ENCODE measurements at regions not wholly inside any gene's neighbourhood (a gene's known extent, or its start where the extent isn't known, plus 50 kb on each side); places are given as distances from the start of the nearest gene placed in this dataset.
A peak's percentile ranks its signal among the peaks of the same experiment; 100 is the strongest.

DNA sequence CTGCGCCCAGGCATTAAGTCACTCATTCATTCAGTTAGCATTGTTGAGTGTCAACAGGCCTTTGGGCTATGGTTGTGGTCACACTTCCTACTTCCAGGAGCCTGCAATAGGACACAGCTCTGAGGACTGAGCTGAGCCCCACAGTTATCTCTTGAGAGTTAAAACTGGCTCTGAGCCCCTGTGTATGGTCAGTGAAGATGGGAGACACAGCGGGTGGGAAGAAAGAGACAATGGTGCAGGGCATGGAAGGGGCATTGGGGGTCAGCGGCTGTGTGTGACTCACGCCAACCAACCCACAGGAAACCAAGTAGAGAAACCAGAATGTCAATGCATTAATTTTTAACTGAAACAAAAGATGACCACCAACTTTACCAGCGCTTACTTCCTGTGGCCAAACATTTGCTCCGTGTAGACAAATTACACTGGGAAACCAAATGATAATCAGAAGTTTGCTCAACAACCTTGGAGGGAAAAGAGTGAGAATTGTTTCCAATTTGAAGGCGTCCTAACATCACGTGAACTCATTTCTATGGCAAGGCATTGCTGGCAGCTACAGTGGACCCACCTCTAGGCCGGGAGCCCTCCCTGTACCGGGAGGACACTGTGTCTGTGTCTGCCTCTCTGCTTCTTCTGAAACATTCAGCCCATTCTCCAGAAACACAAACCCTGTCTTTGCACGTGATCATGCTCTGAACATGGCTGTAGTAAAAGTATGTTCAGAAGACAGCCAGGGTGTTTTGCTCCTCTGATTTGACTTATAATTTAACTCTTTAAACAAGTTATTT, 212.0 kb upstream of the ID2 start:
- no peak overlapping the region for H3K4me3 ChIP-seq (ENCODE audit: low read length, poor library complexity, severe bottlenecking)
- no peaks in the 10 kb centered on the region for H3K9me2 ChIP-seq (replicated peaks; ENCODE audit: low read depth, low read length)
- no peaks in the 10 kb centered on the region for H4K20me1 ChIP-seq (ENCODE audit: insufficient read depth, low read length, poor library complexity, severe bottlenecking)
- no peaks in the 10 kb centered on the region for H3K9me3 ChIP-seq (ENCODE audit: insufficient read depth, low read depth, low read length)
- no peaks in the 10 kb centered on the region for H3K79me2 ChIP-seq (ENCODE audit: insufficient read depth, low read length)
- H3F3A ChIP-seq (ENCODE audit: low read depth): no peaks in the 10 kb centered on the region
- TF ChIP-seq, protein P1, sequence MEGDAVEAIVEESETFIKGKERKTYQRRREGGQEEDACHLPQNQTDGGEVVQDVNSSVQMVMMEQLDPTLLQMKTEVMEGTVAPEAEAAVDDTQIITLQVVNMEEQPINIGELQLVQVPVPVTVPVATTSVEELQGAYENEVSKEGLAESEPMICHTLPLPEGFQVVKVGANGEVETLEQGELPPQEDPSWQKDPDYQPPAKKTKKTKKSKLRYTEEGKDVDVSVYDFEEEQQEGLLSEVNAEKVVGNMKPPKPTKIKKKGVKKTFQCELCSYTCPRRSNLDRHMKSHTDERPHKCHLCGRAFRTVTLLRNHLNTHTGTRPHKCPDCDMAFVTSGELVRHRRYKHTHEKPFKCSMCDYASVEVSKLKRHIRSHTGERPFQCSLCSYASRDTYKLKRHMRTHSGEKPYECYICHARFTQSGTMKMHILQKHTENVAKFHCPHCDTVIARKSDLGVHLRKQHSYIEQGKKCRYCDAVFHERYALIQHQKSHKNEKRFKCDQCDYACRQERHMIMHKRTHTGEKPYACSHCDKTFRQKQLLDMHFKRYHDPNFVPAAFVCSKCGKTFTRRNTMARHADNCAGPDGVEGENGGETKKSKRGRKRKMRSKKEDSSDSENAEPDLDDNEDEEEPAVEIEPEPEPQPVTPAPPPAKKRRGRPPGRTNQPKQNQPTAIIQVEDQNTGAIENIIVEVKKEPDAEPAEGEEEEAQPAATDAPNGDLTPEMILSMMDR (conservative IDR thresholded peaks at IDR 0.05; ENCODE audit: low read length): no peak
- H3K9ac ChIP-seq (ENCODE audit: low read depth, low read length, poor library complexity, severe bottlenecking): no peak overlapping the region
- H3K27me3 ChIP-seq (ENCODE audit: insufficient read depth, low read length, poor library complexity, severe bottlenecking): no peaks in the 10 kb centered on the region
- H3K4me2 ChIP-seq (ENCODE audit: low read depth, low read length, poor library complexity, severe bottlenecking): peak overlapping the region; percentile 11
- H3K4me1 ChIP-seq (ENCODE audit: insufficient read depth, low read length, poor library complexity, severe bottlenecking): peaks cover 42% of the 10 kb centered on the region
- no peak overlapping the region for H2AFZ ChIP-seq (ENCODE audit: low read length)
- no peaks in the 10 kb centered on the region for H3K36me3 ChIP-seq (ENCODE audit: insufficient read depth, low read length)

DNA sequence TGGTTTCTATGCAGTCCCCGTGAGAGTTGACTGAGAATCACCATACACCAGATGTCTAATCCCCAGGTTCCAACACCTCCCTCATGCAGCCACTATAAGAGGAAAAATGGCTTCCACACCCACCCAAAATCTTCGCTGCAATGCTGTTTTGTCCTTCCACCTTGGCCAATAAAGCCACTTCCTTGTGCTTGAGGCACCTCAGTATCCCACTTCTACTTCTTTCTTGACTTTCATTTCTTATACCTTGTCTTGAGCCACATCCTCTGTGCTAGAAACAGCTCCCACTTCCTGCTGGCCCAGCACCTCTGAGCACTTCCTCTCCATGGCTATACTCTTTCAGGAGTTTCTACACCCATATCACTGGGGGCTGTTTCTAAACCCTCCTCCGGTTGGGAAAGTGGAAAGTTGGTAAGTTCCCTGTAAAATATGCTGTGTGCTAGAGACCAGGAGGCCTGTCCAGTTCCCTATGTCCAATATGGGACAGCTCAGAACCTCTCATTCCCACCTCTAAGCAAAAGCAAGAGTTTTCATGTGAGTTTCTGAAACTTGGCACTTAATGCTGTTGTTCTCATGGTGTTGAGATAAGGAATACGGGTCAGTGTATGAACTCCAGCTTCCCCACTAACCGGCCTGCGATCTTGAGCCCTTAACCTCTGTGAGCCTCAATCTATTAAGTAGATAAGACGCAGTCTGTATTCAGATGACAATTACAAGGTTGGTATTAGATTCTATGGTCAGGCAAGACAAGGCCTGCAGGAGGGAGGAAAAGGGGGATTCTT, 209.1 kb upstream of the ID2 start:
- Histone ChIP-seq H4K20me1 (ENCODE audit: insufficient read depth, low read length, poor library complexity, severe bottlenecking) (no peaks in the 10 kb centered on the region), H3K36me3 (ENCODE audit: insufficient read depth, low read length) (no peaks in the 10 kb centered on the region), H3K27me3 (ENCODE audit: insufficient read depth, low read length, poor library complexity, severe bottlenecking) (no peaks in the 10 kb centered on the region), H3K4me1 (ENCODE audit: insufficient read depth, low read length, poor library complexity, severe bottlenecking) (peaks cover 68% of the 10 kb centered on the region), H3K9ac (ENCODE audit: low read depth, low read length, poor library complexity, severe bottlenecking) (peak overlapping the region; percentile 33), H3K9me3 (ENCODE audit: insufficient read depth, low read depth, low read length) (no peaks in the 10 kb centered on the region), H2AFZ (ENCODE audit: low read length) (peak overlapping the region; percentile 28; the same call in 1 of the 2 replicates), H3K4me2 (ENCODE audit: low read depth, low read length, poor library complexity, severe bottlenecking) (peak overlapping the region; percentile 49), H3K79me2 (ENCODE audit: insufficient read depth, low read length) (no peaks in the 10 kb centered on the region), H3K4me3 (ENCODE audit: low read length, poor library complexity, severe bottlenecking) (peak overlapping the region; percentile 12), H3F3A (ENCODE audit: low read depth) (peaks cover 6% of the 10 kb centered on the region; the same call in 1 of the 2 replicates), H3K9me2 (replicated peaks; ENCODE audit: low read depth, low read length) (no peaks in the 10 kb centered on the region)
- TF ChIP-seq EZH2phosphoT487 (IDR thresholded peaks at IDR 0.05; ENCODE audit: borderline replicate concordance): no peak
- TF ChIP-seq, protein P1 (conservative IDR thresholded peaks at IDR 0.05; ENCODE audit: low read length): no peak

DNA sequence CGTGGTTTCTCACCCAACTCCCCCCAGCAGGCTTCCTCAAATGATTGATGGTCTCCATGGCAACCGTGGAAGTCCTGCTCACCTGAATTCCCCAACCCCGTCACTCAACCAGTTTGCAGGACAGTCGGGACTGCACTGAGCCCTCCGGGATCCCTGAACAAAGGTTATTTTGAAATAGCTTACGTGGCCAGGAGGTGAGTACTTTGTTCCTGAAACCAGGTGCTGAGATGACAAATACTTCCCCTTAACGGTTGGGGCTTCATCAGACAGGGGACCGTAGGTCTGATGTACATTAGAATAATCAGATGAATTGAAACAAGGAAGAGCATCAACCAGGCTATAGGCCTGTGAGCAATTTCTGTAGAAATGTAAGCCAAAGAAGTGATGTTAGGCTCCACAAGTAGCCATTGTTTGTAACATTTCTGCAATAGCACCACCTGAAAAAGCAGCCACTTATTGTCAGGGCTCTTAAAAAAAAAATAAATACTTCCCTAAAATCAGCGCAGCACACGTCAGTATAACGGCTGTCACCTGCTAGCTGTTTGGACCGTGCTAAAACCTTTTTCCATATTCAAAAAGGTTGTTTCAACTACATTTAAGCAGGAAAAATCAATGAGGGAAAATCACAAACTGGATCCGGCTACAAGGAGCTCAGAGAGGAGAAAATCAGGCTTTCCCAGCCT, 206.4 kb upstream of the ID2 start:
- Histone ChIP-seq H3K36me3 (ENCODE audit: insufficient read depth, low read length) (no peaks in the 10 kb centered on the region), H3K9me2 (replicated peaks; ENCODE audit: low read depth, low read length) (no peaks in the 10 kb centered on the region), H2AFZ (ENCODE audit: low read length) (no peak overlapping the region), H3K4me2 (ENCODE audit: low read depth, low read length, poor library complexity, severe bottlenecking) (no peak overlapping the region), H3K79me2 (ENCODE audit: insufficient read depth, low read length) (no peaks in the 10 kb centered on the region), H3K4me1 (ENCODE audit: insufficient read depth, low read length, poor library complexity, severe bottlenecking) (peaks cover 83% of the 10 kb centered on the region), H3K4me3 (ENCODE audit: low read length, poor library complexity, severe bottlenecking) (no peak overlapping the region), H3K9ac (ENCODE audit: low read depth, low read length, poor library complexity, severe bottlenecking) (no peak overlapping the region), H3K27me3 (ENCODE audit: insufficient read depth, low read length, poor library complexity, severe bottlenecking) (no peaks in the 10 kb centered on the region), H3F3A (ENCODE audit: low read depth) (peaks cover 6% of the 10 kb centered on the region; the same call in 1 of the 2 replicates), H4K20me1 (ENCODE audit: insufficient read depth, low read length, poor library complexity, severe bottlenecking) (no peaks in the 10 kb centered on the region), H3K9me3 (ENCODE audit: insufficient read depth, low read depth, low read length) (no peaks in the 10 kb centered on the region)
- TF ChIP-seq, protein P1 (conservative IDR thresholded peaks at IDR 0.05; ENCODE audit: low read length): no peak
- no peak for TF ChIP-seq EZH2phosphoT487 (IDR thresholded peaks at IDR 0.05; ENCODE audit: borderline replicate concordance)

All from Loucy (cell line).